ENCODE measurements at regions not wholly inside any gene's neighbourhood (a gene's known extent, or its start where the extent isn't known, plus 50 kb on each side); places are given as distances from the start of the nearest gene placed in this dataset.

DNA sequence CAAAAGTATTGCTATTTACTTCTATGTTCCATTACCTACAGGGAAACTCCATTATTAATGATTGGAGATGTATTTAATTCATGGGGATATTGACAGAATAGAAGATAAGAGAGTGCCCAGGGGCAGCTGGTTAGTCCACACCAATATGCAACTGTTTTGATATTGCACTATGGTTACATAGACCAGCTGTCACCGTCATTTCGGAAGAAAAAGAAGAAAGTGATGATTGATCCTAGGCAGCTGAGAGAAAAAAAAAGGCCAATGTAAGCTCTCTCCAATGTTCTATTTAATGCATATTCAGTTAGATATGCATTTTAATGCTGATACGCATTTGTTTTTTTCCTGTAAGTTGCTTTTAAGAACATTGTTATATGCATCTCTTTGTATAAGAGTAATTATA lies 1367.2 kb downstream of the KCNT2 start:
- no peak overlapping the region for H3K4me3 Mint-ChIP-seq (ENCODE audit: unreplicated experiment)
- no peak overlapping the region for H3K27ac Mint-ChIP-seq (ENCODE audit: low read depth, unreplicated experiment)
- no peaks in the 10 kb centered on the region for H3K27me3 Mint-ChIP-seq (ENCODE audit: insufficient read depth, unreplicated experiment)
- CTCF ChIA-PET, result no interaction called here
- POLR2A ChIA-PET, result no interaction called here
- TF ChIP-seq, protein P1, sequence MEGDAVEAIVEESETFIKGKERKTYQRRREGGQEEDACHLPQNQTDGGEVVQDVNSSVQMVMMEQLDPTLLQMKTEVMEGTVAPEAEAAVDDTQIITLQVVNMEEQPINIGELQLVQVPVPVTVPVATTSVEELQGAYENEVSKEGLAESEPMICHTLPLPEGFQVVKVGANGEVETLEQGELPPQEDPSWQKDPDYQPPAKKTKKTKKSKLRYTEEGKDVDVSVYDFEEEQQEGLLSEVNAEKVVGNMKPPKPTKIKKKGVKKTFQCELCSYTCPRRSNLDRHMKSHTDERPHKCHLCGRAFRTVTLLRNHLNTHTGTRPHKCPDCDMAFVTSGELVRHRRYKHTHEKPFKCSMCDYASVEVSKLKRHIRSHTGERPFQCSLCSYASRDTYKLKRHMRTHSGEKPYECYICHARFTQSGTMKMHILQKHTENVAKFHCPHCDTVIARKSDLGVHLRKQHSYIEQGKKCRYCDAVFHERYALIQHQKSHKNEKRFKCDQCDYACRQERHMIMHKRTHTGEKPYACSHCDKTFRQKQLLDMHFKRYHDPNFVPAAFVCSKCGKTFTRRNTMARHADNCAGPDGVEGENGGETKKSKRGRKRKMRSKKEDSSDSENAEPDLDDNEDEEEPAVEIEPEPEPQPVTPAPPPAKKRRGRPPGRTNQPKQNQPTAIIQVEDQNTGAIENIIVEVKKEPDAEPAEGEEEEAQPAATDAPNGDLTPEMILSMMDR (IDR thresholded peaks at IDR 0.05; ENCODE audit: unreplicated experiment), result no peak
- H3K4me1 Mint-ChIP-seq (ENCODE audit: insufficient read depth, unreplicated experiment), result no peaks in the 10 kb centered on the region
- no peaks in the 10 kb centered on the region for H3K9me3 Mint-ChIP-seq (ENCODE audit: unreplicated experiment)
- no TSS peak for BruUV-seq (replicated peaks)
- no peaks in the 10 kb centered on the region for H3K36me3 Mint-ChIP-seq (ENCODE audit: insufficient read depth, unreplicated experiment)
- no peak for DNase-seq (ENCODE audit: unreplicated experiment)
- intact Hi-C loops (cut with micrococcal nuclease), result no loop called here

DNA sequence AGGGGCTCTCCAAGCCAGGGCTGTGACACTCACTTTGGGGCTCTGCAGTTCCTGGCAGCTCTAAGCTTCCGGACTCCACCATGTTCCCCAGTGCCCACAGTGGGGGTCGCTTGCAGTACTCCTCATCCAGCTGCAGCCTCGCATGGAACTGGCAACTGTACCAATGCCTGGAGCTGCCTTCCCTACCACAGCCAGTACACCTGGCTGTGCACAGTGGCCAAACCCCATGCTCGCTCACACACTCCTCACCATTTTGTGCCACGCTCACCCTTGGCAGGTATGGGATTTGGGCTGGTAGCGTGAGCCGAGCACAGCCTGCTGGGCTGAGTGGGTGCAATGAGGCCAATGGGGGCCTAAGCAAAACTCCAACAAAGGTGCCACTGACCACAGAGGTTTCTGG lies 1369.9 kb downstream of the KCNT2 start:
- no peak for DNase-seq (ENCODE audit: unreplicated experiment)
- no TSS peak for BruUV-seq (replicated peaks)
- CTCF ChIA-PET, result no interaction called here
- TF ChIP-seq, protein P1 (IDR thresholded peaks at IDR 0.05; ENCODE audit: unreplicated experiment), result no peak
- Mint-ChIP-seq H3K36me3 (ENCODE audit: insufficient read depth, unreplicated experiment) (no peaks in the 10 kb centered on the region), H3K27ac (ENCODE audit: low read depth, unreplicated experiment) (no peak overlapping the region), H3K4me1 (ENCODE audit: insufficient read depth, unreplicated experiment) (no peaks in the 10 kb centered on the region), H3K4me3 (ENCODE audit: unreplicated experiment) (no peak overlapping the region), H3K27me3 (ENCODE audit: insufficient read depth, unreplicated experiment) (no peaks in the 10 kb centered on the region), H3K9me3 (ENCODE audit: unreplicated experiment) (no peaks in the 10 kb centered on the region)
- intact Hi-C loops (cut with micrococcal nuclease), result no loop called here
- POLR2A ChIA-PET, result no interaction called here

DNA sequence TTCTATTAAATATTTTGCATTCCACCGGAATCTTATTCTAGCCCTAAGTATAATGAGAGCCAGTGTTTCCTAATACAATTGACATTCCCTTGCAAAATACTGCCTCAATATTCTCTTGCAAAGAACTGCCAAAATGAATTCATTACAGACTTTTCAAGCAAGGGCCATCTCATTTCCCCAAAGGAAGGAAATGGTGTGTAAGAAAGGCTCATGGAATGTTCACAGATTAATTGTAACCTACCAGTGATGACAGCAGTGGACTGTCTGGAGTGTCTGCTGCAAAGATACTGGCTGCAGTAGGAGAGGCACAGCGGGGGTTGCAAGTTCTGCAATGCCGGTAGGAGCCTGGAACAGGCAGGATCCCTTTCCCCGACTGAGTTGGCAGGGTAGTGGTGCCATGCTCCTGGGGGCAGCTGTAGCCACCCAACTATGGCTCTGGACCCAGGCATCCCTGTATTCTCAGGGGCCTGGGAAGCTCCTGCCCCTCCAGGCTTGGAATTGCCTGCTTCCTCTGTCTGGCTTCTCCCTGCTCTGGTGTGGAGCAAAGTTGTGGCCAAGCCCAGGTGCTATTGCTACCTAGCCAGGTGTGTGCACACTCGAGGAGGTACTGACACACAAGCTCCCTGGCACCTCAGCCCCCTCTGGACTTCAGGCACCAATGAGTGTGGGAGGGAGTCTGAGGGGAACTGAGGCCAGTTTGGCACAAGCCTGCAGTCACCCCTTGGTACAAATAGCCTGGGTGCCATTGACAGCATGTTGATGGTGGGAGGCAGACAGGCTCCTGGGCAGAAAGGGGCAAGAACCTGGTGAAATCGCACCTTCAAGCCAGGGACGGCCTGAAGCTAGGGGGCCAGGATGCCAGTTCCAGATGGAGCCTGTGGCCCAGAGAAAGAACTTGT lies 1371.0 kb downstream of the KCNT2 start:
- TF ChIP-seq, protein P1 (IDR thresholded peaks at IDR 0.05; ENCODE audit: unreplicated experiment), result no peak
- CTCF ChIA-PET, result interaction anchor here (0.6 kb wide), 1 partner anchor 15 kb away, joined by 3 read pairs; no protein-coding TSS in a partner anchor
- POLR2A ChIA-PET, result no interaction called here
- Mint-ChIP-seq H3K9me3 (ENCODE audit: unreplicated experiment) (no peaks in the 10 kb centered on the region), H3K4me1 (ENCODE audit: insufficient read depth, unreplicated experiment) (no peaks in the 10 kb centered on the region), H3K27me3 (ENCODE audit: insufficient read depth, unreplicated experiment) (no peaks in the 10 kb centered on the region), H3K27ac (ENCODE audit: low read depth, unreplicated experiment) (no peak overlapping the region), H3K4me3 (ENCODE audit: unreplicated experiment) (no peak overlapping the region), H3K36me3 (ENCODE audit: insufficient read depth, unreplicated experiment) (no peaks in the 10 kb centered on the region)
- DNase-seq (ENCODE audit: unreplicated experiment), result no peak
- intact Hi-C loops (cut with micrococcal nuclease), result no loop called here
- no TSS peak for BruUV-seq (replicated peaks)

DNA sequence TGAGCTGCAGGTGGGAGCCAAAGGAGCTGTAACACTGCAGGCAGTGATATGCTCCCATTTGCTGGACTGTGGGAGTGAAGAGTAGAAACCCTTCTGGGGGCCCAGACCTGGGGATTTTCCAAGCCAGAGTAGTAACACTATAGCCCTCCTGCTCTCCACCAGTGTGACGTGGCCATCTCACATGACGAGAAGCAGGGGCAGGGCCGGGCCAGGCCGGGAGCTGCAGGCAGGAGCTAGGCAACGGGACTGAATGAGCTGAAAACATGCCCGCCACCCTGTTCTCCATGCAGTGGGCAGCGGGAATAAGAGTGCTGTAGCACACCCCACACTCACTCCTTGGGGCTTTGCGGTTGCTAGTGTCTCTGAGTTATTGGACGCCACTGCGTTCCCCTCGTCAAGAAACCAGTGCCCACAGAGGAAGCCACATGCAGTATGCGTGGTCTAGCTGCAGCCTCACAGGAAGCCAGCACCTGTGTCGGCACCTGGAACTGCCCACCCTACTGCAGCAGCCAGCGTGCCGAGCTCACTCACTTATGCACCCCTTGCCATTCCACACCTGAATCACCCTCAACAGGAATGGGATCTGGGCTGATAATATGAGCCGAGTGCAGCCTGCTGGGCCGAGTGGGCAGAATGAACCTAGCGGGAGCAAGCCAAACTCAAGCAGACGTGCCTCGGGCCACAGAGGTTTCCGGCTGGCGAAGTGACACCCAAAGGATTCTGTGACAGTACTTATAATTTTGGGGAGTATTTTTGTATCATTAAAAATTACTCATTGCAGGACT lies 1389.6 kb downstream of the KCNT2 start:
- no peaks in the 10 kb centered on the region for H3K4me1 Mint-ChIP-seq (ENCODE audit: insufficient read depth, unreplicated experiment)
- H3K27me3 Mint-ChIP-seq (ENCODE audit: insufficient read depth, unreplicated experiment), result no peaks in the 10 kb centered on the region
- no peaks in the 10 kb centered on the region for H3K9me3 Mint-ChIP-seq (ENCODE audit: unreplicated experiment)
- intact Hi-C loops (cut with micrococcal nuclease), result no loop called here
- CTCF ChIA-PET, result interaction anchor here (0.7 kb wide), 1 partner anchor 1106 kb away, joined by 3 read pairs; no protein-coding TSS in a partner anchor
- no TSS peak for BruUV-seq (replicated peaks)
- no peak overlapping the region for H3K4me3 Mint-ChIP-seq (ENCODE audit: unreplicated experiment)
- H3K36me3 Mint-ChIP-seq (ENCODE audit: insufficient read depth, unreplicated experiment), result no peaks in the 10 kb centered on the region
- POLR2A ChIA-PET, result no interaction called here
- no peak overlapping the region for H3K27ac Mint-ChIP-seq (ENCODE audit: low read depth, unreplicated experiment)
- no peak for DNase-seq (ENCODE audit: unreplicated experiment)
- TF ChIP-seq, protein P1 (IDR thresholded peaks at IDR 0.05; ENCODE audit: unreplicated experiment), result no peak
